ENCODE measurements at regions not wholly inside any gene's neighbourhood (a gene's known extent, or its start where the extent isn't known, plus 50 kb on each side); places are given as distances from the start of the nearest gene placed in this dataset.

GRCh38 chr4:17166954-17167353 is 268.5 kb upstream of the LDB2 start:
- TF ChIP-seq, protein P1, sequence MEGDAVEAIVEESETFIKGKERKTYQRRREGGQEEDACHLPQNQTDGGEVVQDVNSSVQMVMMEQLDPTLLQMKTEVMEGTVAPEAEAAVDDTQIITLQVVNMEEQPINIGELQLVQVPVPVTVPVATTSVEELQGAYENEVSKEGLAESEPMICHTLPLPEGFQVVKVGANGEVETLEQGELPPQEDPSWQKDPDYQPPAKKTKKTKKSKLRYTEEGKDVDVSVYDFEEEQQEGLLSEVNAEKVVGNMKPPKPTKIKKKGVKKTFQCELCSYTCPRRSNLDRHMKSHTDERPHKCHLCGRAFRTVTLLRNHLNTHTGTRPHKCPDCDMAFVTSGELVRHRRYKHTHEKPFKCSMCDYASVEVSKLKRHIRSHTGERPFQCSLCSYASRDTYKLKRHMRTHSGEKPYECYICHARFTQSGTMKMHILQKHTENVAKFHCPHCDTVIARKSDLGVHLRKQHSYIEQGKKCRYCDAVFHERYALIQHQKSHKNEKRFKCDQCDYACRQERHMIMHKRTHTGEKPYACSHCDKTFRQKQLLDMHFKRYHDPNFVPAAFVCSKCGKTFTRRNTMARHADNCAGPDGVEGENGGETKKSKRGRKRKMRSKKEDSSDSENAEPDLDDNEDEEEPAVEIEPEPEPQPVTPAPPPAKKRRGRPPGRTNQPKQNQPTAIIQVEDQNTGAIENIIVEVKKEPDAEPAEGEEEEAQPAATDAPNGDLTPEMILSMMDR (IDR thresholded peaks at IDR 0.05; ENCODE audit: poor library complexity, severe bottlenecking), result no peak
- Histone ChIP-seq H3K27me3 (ENCODE audit: insufficient read depth, poor library complexity, severe bottlenecking) (no peaks in the 10 kb centered on the region), H3K4me1 (ENCODE audit: insufficient read depth, poor library complexity, severe bottlenecking) (no peaks in the 10 kb centered on the region), H3K27ac (ENCODE audit: poor library complexity, severe bottlenecking) (no peak overlapping the region), H3K36me3 (ENCODE audit: low read depth) (no peaks in the 10 kb centered on the region), H3K9me3 (ENCODE audit: severe bottlenecking) (no peaks in the 10 kb centered on the region), H3K4me3 (ENCODE audit: severe bottlenecking) (no peak overlapping the region)
- no peak for DNase-seq (ENCODE audit: low spot score)
- no peak for ATAC-seq (ENCODE audit: low read depth)

GRCh38 chr4:17165286-17165685 is 266.8 kb upstream of the LDB2 start:
- H3K27ac ChIP-seq (ENCODE audit: poor library complexity, severe bottlenecking), result no peak overlapping the region
- no peaks in the 10 kb centered on the region for H3K36me3 ChIP-seq (ENCODE audit: low read depth)
- TF ChIP-seq, protein P1 (IDR thresholded peaks at IDR 0.05; ENCODE audit: poor library complexity, severe bottlenecking), result no peak
- no peaks in the 10 kb centered on the region for H3K9me3 ChIP-seq (ENCODE audit: severe bottlenecking)
- H3K4me1 ChIP-seq (ENCODE audit: insufficient read depth, poor library complexity, severe bottlenecking), result no peaks in the 10 kb centered on the region
- no peak overlapping the region for H3K4me3 ChIP-seq (ENCODE audit: severe bottlenecking)
- H3K27me3 ChIP-seq (ENCODE audit: insufficient read depth, poor library complexity, severe bottlenecking), result no peaks in the 10 kb centered on the region
- DNase-seq (ENCODE audit: low spot score) (no peak), ATAC-seq (ENCODE audit: low read depth) (no peak)

DNA sequence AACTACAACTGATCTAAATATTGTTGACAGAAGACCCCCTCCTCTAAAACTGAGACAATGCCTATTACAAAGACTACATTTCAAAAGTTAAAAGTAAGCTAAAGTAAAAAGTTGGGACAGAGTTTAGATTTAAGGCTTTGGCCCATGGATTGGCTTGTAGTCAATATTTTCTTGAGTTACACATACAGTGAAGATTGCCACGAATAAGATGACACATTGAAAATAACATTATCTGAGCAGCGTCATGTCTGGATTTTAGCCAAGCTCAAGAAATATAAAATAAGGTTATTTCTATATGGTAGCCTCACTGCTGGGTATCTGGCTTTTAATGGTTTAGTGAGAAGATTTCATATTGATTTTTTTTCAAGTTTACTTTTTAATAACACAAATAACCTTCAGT is 266.2 kb upstream of the LDB2 start:
- TF ChIP-seq, protein P1 (IDR thresholded peaks at IDR 0.05; ENCODE audit: poor library complexity, severe bottlenecking), result no peak
- H3K9me3 ChIP-seq (ENCODE audit: severe bottlenecking), result no peaks in the 10 kb centered on the region
- ATAC-seq (ENCODE audit: low read depth) (no peak), DNase-seq (ENCODE audit: low spot score) (no peak)
- H3K27me3 ChIP-seq (ENCODE audit: insufficient read depth, poor library complexity, severe bottlenecking), result no peaks in the 10 kb centered on the region
- no peaks in the 10 kb centered on the region for H3K36me3 ChIP-seq (ENCODE audit: low read depth)
- H3K27ac ChIP-seq (ENCODE audit: poor library complexity, severe bottlenecking), result no peak overlapping the region
- no peaks in the 10 kb centered on the region for H3K4me1 ChIP-seq (ENCODE audit: insufficient read depth, poor library complexity, severe bottlenecking)
- H3K4me3 ChIP-seq (ENCODE audit: severe bottlenecking), result no peak overlapping the region

- Histone ChIP-seq H3K4me3 (ENCODE audit: severe bottlenecking) (no peak overlapping the region), H3K4me1 (ENCODE audit: insufficient read depth, poor library complexity, severe bottlenecking) (no peaks in the 10 kb centered on the region), H3K36me3 (ENCODE audit: low read depth) (no peaks in the 10 kb centered on the region), H3K27ac (ENCODE audit: poor library complexity, severe bottlenecking) (no peak overlapping the region), H3K27me3 (ENCODE audit: insufficient read depth, poor library complexity, severe bottlenecking) (no peaks in the 10 kb centered on the region), H3K9me3 (ENCODE audit: severe bottlenecking) (no peaks in the 10 kb centered on the region)
- ATAC-seq (ENCODE audit: low read depth) (no peak), DNase-seq (ENCODE audit: low spot score) (no peak)
- TF ChIP-seq, protein P1 (IDR thresholded peaks at IDR 0.05; ENCODE audit: poor library complexity, severe bottlenecking), result no peak
Measured at GRCh38 chr4:17163156-17163771, 264.8 kb upstream of the LDB2 start.

DNA sequence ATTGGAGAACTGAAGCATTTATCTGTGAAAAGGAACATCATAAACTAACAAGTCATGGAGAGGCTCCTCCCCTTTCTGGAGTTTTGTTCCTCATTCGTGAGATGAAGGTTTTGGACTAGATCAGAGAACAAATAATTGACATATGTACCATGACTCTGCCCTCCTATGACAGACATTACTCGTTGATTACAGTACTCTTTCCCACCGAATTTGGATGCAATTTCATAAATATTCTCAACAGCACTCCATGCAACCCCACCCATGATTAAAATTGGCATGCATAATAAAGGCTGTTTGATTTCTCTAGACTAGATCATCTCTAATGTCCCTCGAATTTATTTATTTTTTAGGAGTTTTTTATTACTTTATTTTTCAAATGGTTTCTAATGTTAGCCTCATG is 258.9 kb upstream of the LDB2 start:
- TF ChIP-seq, protein P1 (IDR thresholded peaks at IDR 0.05; ENCODE audit: poor library complexity, severe bottlenecking), result no peak
- no peaks in the 10 kb centered on the region for H3K27me3 ChIP-seq (ENCODE audit: insufficient read depth, poor library complexity, severe bottlenecking)
- no peak overlapping the region for H3K27ac ChIP-seq (ENCODE audit: poor library complexity, severe bottlenecking)
- H3K36me3 ChIP-seq (ENCODE audit: low read depth), result no peaks in the 10 kb centered on the region
- H3K9me3 ChIP-seq (ENCODE audit: severe bottlenecking), result no peaks in the 10 kb centered on the region
- H3K4me3 ChIP-seq (ENCODE audit: severe bottlenecking), result no peak overlapping the region
- DNase-seq (ENCODE audit: low spot score) (no peak), ATAC-seq (ENCODE audit: low read depth) (no peak)
- H3K4me1 ChIP-seq (ENCODE audit: insufficient read depth, poor library complexity, severe bottlenecking), result no peaks in the 10 kb centered on the region

Measured in RWPE2 (cell line).